ENCODE measurements at regions not wholly inside any gene's neighbourhood (a gene's known extent, or its start where the extent isn't known, plus 50 kb on each side); places are given as distances from the start of the nearest gene placed in this dataset.
"Not testable (repeated sequence)": the region's sequence is repeated elsewhere in the genome, so short reads cannot be mapped to it uniquely, and the experiment has no call there.

DNA sequence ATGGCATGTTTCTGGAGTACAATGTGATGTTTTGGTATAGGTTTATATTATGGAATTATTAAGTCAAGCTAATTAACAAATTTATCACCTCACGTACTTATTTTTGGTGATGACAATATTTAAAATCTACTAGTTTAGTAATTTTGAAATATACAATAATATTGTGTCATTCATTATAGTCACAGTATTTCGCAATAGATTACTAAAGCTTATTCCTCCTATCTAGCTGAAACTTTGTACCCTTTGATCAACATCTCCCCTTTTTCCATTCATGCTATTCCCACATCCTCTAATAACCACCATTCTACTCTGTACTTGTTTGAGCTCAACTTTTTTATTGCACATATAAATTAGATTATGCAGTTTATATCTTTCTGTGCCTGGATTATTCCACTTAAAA, 164.8 kb upstream of the SPANXN4 start:
- DNase-seq (no peak), ATAC-seq (no peak)
- H3K9me3 ChIP-seq, result no peaks in the 10 kb centered on the region
- H3K4me1 ChIP-seq, result no peaks in the 10 kb centered on the region
- H3K27ac ChIP-seq, result no peak overlapping the region
- no peaks in the 10 kb centered on the region for H3K36me3 ChIP-seq (replicated peaks in 1 of 2; ENCODE audit: insufficient read depth in 1 of 2, low read depth in 2 of 2)
- intact Hi-C loops (cut with DNase I), result no loop called here
- no peak overlapping the region for H3K4me3 ChIP-seq
- no peaks in the 10 kb centered on the region for H3K27me3 ChIP-seq
- TF ChIP-seq POLR2A (IDR thresholded peaks at IDR 0.05), result no peak
- TF ChIP-seq, protein P1, sequence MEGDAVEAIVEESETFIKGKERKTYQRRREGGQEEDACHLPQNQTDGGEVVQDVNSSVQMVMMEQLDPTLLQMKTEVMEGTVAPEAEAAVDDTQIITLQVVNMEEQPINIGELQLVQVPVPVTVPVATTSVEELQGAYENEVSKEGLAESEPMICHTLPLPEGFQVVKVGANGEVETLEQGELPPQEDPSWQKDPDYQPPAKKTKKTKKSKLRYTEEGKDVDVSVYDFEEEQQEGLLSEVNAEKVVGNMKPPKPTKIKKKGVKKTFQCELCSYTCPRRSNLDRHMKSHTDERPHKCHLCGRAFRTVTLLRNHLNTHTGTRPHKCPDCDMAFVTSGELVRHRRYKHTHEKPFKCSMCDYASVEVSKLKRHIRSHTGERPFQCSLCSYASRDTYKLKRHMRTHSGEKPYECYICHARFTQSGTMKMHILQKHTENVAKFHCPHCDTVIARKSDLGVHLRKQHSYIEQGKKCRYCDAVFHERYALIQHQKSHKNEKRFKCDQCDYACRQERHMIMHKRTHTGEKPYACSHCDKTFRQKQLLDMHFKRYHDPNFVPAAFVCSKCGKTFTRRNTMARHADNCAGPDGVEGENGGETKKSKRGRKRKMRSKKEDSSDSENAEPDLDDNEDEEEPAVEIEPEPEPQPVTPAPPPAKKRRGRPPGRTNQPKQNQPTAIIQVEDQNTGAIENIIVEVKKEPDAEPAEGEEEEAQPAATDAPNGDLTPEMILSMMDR (IDR thresholded peaks at IDR 0.05), result no peak
- 74 to 76% methylated on average over 2 of the region's 2 CpGs for WGBS, 2 donors

DNA sequence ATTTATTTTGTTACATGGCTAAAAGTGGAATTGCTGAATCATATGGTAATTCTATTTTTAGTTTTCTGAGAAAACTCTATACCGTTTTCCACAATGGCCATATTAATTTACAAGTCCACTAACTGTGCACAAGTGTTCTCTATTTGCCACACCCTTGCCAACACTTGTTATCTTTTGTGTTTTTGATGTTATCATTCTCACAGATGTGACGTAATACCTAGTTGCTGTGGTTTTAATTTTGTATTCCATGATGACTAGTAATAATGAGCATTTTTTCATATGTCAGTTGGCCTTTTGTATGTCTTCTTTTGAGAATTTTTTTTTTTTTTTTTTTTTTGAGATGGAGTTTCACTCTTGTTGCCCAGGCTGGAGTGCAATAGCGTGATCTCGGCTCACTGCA, 164.2 kb upstream of the SPANXN4 start:
- H3K27me3 ChIP-seq, result no peaks in the 10 kb centered on the region
- no peaks in the 10 kb centered on the region for H3K9me3 ChIP-seq
- intact Hi-C loops (cut with DNase I), result no loop called here
- no peak overlapping the region for H3K4me3 ChIP-seq
- H3K36me3 ChIP-seq (replicated peaks in 1 of 2; ENCODE audit: insufficient read depth in 1 of 2, low read depth in 2 of 2), result no peaks in the 10 kb centered on the region
- ATAC-seq, result no peak
- no peak for DNase-seq
- H3K27ac ChIP-seq, result no peak overlapping the region
- TF ChIP-seq POLR2A (IDR thresholded peaks at IDR 0.05), result no peak
- TF ChIP-seq, protein P1 (IDR thresholded peaks at IDR 0.05), result no peak
- H3K4me1 ChIP-seq, result no peaks in the 10 kb centered on the region
- WGBS, 2 donors, result 57 to 64% methylated on average over 3 to 4 of the region's 4 CpGs

DNA sequence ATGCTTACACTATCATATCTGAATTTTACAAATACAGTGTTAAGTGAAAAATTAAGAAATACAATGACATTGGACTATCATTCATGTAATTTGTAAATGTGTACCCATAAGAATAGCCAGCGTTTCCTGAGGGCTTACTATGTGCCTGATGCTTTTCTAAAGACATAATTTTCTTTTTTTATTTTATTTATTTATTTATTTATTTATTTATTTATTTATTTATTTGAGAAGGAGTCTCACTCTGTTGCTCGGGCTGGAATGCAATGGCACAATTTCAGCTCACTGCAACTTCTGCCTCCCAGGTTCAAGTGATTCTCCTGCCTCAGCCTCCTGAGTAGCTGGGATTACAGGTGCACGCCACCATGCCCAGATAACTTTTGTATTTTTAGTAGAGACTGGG, 159.5 kb upstream of the SPANXN4 start:
- H3K36me3 ChIP-seq (replicated peaks in 1 of 2; ENCODE audit: insufficient read depth in 1 of 2, low read depth in 2 of 2); H3K9me3 ChIP-seq; H3K27ac ChIP-seq; ATAC-seq; intact Hi-C loops (cut with DNase I); H3K4me3 ChIP-seq; H3K27me3 ChIP-seq; DNase-seq; H3K4me1 ChIP-seq: not testable (repeated sequence)
- WGBS, 2 donors, result 67 to 81% methylated on average over 3 of the region's 3 CpGs

DNA sequence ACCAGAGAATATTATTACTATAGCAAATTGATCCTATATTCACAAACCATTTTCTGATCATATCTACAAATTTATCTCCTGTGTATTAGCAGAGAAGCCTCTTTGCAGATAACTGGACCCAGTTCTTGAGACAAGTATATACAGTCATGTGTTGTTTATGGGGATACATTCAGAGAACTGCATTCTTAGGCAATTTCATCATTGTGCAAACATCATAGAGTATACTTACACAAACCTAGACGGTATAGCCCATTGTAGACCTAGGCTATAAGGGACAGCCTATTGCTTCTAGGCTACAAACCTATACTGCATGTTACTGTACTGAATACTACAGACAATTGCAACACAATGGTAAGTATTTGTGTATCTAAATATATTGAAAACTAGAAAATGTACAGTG, 152.5 kb upstream of the SPANXN4 start:
- Histone ChIP-seq H3K36me3 (replicated peaks in 1 of 2; ENCODE audit: insufficient read depth in 1 of 2, low read depth in 2 of 2) (no peaks in the 10 kb centered on the region), H3K27ac (no peak overlapping the region), H3K9me3 (no peaks in the 10 kb centered on the region), H3K4me1 (no peaks in the 10 kb centered on the region), H3K27me3 (no peaks in the 10 kb centered on the region), H3K4me3 (no peak overlapping the region)
- DNase-seq (no peak), ATAC-seq (no peak)
- intact Hi-C loops (cut with DNase I), result no loop called here
- 53 to 67% methylated on average over 1 of the region's 1 CpG for WGBS, 2 donors
- no peak for TF ChIP-seq POLR2A (IDR thresholded peaks at IDR 0.05)
- TF ChIP-seq, protein P1 (IDR thresholded peaks at IDR 0.05), result no peak

DNA sequence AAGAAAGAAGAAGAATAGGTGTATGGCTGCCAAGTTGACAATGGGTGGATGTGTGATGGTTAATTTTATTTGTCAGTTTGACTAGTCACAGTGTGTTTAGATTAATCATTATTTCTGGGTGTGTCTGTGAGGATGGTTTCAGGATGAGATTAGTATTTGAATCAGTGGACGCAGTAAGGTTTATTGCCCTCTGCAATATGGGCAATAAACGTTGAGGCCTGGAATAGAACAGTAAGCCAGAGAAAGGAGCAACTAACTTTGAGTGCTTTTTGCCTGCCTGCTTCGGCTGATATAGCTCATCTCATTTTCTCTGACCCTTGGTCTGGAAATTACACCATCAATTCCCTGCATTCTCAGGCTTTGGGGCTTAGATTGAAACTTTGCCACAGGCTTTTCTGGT, 140.8 kb upstream of the SPANXN4 start:
- Histone ChIP-seq H3K4me3 (no peak overlapping the region), H3K27me3 (no peaks in the 10 kb centered on the region), H3K4me1 (no peaks in the 10 kb centered on the region), H3K36me3 (replicated peaks in 1 of 2; ENCODE audit: insufficient read depth in 1 of 2, low read depth in 2 of 2) (no peaks in the 10 kb centered on the region), H3K9me3 (no peaks in the 10 kb centered on the region), H3K27ac (no peak overlapping the region)
- ATAC-seq (no peak), DNase-seq (no peak)
- WGBS, 2 donors, result 62 to 81% methylated on average over 3 of the region's 3 CpGs
- TF ChIP-seq POLR2A (IDR thresholded peaks at IDR 0.05), result no peak
- TF ChIP-seq, protein P1 (IDR thresholded peaks at IDR 0.05), result no peak
- intact Hi-C loops (cut with DNase I), result no loop called here
